ENCODE measurements at regions not wholly inside any gene's neighbourhood (a gene's known extent, or its start where the extent isn't known, plus 50 kb on each side); places are given as distances from the start of the nearest gene placed in this dataset.

GRCh38 chr11:76728778-76729177 is 54.4 kb upstream of the TSKU start:
- TF ChIP-seq CTCF (IDR thresholded peaks at IDR 0.05; ENCODE audit: low read depth, low read length) (no peak), POLR2A (IDR thresholded peaks at IDR 0.05; ENCODE audit: extremely low read depth, insufficient read length) (no peak), MAX (IDR thresholded peaks at IDR 0.05; ENCODE audit: low read depth, low read length) (no peak), MYC (IDR thresholded peaks at IDR 0.05; ENCODE audit: low read depth, low read length) (no peak)
- DNase-seq (ENCODE audit: low read depth): no peak
- H3K4me3 ChIP-seq (ENCODE audit: low read depth, low read length): no peak overlapping the region

- TF ChIP-seq MAX (IDR thresholded peaks at IDR 0.05; ENCODE audit: low read depth, low read length) (no peak), CTCF (IDR thresholded peaks at IDR 0.05; ENCODE audit: low read depth, low read length) (no peak), MYC (IDR thresholded peaks at IDR 0.05; ENCODE audit: low read depth, low read length) (no peak), POLR2A (IDR thresholded peaks at IDR 0.05; ENCODE audit: extremely low read depth, insufficient read length) (no peak)
- no peak for DNase-seq (ENCODE audit: low read depth)
Observed at GRCh38 chr11:76729214-76729613, 53.9 kb upstream of the TSKU start.

GRCh38 chr11:76730887-76731565 is 52.1 kb upstream of the TSKU start:
- TF ChIP-seq MAX (IDR thresholded peaks at IDR 0.05; ENCODE audit: low read depth, low read length) (no peak), POLR2A (IDR thresholded peaks at IDR 0.05; ENCODE audit: extremely low read depth, insufficient read length) (no peak), CTCF (IDR thresholded peaks at IDR 0.05; ENCODE audit: low read depth, low read length) (no peak), MYC (IDR thresholded peaks at IDR 0.05; ENCODE audit: low read depth, low read length) (no peak)
- H3K4me3 ChIP-seq (ENCODE audit: low read depth, low read length): no peak overlapping the region
- DNase-seq (ENCODE audit: low read depth): no peak

More at GRCh38 chr11:76729214-76729613, 53.9 kb upstream of the TSKU start:
- H3K4me3 ChIP-seq (ENCODE audit: low read depth, low read length): no peak overlapping the region

GRCh38 chr11:76732643-76733042 is 50.5 kb upstream of the TSKU start:
- DNase-seq (ENCODE audit: low read depth): no peak
- TF ChIP-seq MAX (IDR thresholded peaks at IDR 0.05; ENCODE audit: low read depth, low read length) (no peak), POLR2A (IDR thresholded peaks at IDR 0.05; ENCODE audit: extremely low read depth, insufficient read length) (no peak), MYC (IDR thresholded peaks at IDR 0.05; ENCODE audit: low read depth, low read length) (no peak), CTCF (IDR thresholded peaks at IDR 0.05; ENCODE audit: low read depth, low read length) (no peak)
- no peak overlapping the region for H3K4me3 ChIP-seq (ENCODE audit: low read depth, low read length)

Data from NB4 (cell line).